Inflammatory macrophage treated with lipopolysaccharide for 1 hour (primary cell): ENCODE measurements at regions not wholly inside any gene's neighbourhood (a gene's known extent, or its start where the extent isn't known, plus 50 kb on each side); places are given as distances from the start of the nearest gene placed in this dataset.

ENCODE experiments used
- DNase-seq, 2 donors: peaks; one replicate each; pipeline ENCODE4 v3.0.0-alpha.2; 2020 to 2022

DNA sequence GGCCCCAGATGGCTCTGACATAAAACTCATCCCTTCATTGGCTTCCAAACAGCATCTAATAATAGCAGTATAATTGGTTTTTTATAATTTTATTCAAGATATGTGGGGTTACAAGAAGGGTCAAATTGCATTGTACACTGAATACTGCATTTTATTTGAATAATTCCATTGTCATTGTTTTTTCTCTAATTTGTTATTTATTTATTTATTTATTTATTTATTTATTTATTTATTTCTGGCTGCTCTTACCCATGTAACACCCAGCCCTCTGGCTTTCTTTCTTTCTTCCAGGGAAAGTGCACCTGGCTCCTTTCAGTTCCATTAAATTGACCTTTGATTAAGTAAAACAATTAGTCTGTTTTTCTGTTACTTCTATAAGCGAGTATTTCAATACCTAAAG, 210.1 kb downstream of the CDH9 start:
- no peak for DNase-seq

GRCh38 chr5:26813235-26813634, 225.2 kb downstream of the CDH9 start:
- no peak for DNase-seq

DNA sequence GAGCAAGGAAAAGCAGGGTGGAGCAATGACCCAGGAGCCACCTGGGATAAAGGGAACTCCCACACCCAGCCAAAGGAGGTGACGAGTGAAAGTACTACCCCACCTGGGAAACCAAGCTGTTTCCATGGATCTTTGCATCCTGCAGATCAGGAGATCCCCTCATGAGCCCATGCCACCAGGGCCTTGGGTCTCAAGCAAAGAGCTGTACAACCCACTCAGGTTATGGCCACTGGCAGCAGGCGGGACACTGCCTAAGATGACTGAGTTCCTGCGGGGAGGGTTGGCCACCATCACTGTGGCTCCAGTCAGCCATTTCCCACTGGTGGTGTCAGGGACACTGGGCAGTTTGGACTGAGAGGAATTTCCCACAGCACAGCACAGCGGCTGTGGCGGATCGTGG, 225.7 kb downstream of the CDH9 start:
- DNase-seq, result no peak

DNA sequence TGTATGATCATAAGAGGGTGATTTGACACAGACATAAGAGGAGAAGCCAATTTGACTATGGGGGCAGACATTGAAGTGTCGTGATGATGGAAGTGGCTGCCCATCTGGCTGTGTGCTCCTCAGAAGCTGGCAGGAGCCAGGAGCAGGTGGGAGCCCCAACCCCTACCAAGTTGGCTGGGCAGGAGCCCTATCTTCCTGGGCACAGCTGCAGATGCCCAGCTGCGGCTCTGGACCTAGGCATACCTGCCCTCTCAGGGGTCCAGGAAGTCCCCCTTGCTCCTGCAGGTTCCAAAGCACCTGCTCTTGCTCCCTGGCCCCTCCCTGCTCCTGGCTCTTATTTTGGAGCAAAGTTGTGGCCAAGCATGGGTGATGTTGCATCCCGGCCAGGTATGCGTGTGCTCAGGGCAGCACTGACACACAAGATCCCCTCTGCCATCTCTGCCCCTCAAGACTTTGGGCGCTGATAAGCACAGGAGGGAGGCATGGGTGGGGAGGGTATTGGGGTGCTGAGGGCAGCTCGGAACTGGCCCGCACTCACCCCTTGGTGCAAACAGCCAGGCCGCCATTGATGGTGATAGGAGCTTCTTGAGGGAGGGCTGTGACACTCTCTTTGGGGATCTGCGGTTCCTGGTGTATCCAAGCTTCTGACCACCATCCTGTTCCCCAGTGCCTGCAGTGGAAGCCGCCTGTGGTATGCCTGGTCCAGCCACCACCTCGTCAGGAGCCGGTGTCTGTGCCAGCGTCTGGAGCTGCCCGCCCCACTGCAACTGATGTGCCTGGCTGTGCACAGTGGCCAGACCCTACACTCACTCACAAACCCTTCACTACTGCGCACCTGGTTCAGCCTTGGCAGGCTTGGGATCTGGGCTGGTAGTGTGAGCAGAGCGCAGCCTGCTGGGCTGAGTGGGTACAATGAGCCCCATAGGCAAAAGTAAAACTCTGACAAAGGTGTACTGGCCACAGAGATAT, 230.9 kb downstream of the CDH9 start:
- no peak for DNase-seq

GRCh38 chr5:26805076-26805475, 233.3 kb downstream of the CDH9 start:
- no peak for DNase-seq

DNA sequence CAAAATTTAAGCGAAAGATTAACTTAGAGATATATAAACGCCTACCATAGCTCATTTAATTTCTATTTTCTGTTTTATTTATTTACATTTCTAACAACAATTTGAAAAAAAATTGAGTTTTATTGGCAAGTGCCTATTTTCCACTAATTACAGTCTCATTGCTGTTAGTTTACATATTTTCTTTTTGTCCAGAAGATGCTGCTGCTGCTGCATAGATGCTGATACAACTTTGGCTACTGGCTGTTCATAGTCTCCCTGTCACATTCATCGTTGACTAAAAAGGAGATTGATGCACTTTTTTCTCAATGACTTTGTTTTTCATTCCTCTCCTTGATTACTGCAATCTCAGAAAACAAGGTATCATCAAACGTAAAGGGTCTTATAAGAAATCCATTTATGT, 235.4 kb downstream of the CDH9 start:
- no peak for DNase-seq

- DNase-seq, result no peak
These were observed 247.0 kb downstream of the CDH9 start for GRCh38 chr5:26791433-26791832.

- no peak for DNase-seq
These were observed 247.4 kb downstream of the CDH9 start for GRCh38 chr5:26791021-26791420.

DNA sequence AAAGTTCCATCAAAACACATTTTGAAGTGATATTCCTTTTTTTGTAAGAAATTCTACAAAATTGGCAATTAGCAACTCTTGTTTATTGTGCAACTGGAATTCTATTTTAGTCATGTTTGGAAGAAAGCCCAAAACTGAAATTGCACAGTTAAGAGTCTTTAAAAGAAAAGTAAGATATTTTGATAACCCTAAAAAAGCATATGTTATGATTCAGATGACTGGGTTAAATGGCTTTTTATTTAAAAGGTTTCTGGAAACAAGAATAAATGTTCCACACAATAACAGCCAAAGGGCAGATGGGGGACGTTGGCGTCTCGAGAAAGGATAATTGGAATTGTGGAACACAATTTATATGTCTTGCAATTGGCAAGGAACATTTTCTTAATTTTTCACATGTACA, 275.2 kb downstream of the CDH9 start:
- no peak for DNase-seq

- DNase-seq, result no peak
These were observed 276.9 kb downstream of the CDH9 start for GRCh38 chr5:26761446-26761845.

GRCh38 chr5:26761045-26761444, 277.3 kb downstream of the CDH9 start:
- DNase-seq, result no peak

GRCh38 chr5:26757941-26758340, 280.4 kb downstream of the CDH9 start:
- peak; percentile 25 to 47 for DNase-seq

DNA sequence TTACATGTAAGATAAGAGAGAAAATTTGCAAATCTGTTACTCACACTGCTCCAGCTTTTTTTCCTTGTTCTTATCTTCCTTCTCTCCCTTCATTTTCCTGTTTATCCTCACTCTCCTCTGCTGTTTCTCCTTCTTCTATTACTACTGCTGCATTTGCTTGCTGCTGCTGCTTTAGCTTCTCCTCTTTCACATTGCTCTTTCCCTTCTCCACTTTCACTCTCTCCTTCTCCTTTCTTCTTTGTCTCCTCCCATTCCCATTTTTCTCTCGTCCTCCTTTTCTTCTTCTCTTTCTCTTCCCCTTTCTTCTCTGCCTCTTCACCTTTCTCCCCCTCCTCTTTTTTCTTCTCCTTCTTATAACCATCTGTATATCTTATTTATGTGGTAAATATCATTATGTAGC, 288.6 kb downstream of the CDH9 start:
- DNase-seq, result no peak

DNA sequence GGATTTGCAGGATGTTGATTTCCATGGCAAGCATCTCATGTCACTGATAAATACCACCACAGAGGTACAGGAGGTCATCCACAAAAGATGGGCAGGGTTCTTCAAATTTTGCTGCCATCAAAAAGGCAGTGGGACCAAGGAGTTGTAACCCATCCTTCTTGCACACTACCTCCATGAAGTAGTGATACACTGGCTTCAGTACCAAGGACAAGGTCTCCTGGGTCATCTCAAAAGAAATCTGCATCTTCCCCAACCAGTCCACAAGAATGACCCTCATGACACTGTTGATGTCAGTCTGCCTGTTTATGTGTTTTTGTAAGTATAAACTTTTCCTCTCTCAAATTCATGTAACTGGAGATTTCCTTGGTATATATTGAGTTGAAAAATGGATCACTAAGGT, 298.2 kb downstream of the CDH9 start:
- DNase-seq, result no peak

- DNase-seq, result no peak
These were observed 300.8 kb downstream of the CDH9 start for GRCh38 chr5:26737348-26738265.

DNA sequence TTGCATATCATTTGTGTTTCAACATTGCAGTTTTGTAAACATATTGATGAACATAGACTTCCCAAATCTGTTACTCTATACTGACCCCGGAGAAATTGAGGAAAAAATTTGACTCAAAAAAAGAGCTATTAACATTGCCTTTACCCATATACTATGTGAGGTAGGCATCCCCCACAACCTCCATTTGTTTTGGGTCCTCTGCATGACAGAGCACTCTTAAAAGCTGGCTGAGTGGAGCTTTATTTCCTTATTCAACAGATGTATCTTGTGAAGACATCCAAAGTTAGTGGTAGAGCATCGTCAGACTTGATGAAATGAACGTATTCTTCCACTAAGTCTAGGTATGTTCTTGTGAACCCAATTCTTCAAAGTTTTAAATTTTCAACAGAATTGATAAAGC, 310.5 kb downstream of the CDH9 start:
- DNase-seq, result no peak

GRCh38 chr5:26719803-26720202, 318.6 kb downstream of the CDH9 start:
- no peak for DNase-seq

DNA sequence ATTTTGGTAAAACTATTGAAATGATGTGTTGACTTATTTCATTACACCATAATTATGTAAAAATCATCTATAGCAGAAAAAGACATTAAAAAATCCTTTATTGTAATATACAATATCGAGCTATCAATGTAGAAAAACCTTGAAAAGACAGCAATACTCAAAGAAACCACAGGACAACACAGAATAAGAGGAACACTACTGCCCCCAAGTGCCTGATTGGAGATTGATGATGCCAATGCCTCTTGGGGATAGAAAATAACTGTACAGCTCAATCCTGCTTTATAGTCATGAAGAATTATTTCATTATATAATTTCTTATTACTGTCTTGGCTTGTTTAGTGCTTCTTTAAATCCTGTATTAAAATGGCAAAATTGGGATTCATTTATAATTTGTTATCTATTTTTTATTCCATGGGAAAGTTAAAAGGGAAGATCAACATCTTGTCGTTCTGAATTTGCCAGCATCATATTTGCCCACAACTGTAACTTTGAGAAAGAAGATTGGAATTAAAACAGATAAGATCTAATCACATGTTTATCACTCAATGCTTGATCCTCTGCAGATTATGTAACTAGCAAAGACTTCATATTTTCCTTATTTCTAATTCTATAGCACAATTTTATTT, 337.5 kb downstream of the CDH9 start:
- DNase-seq, result peak; percentile 2 to 28

GRCh38 chr5:26692952-26693351, 345.4 kb downstream of the CDH9 start:
- DNase-seq, result no peak

DNA sequence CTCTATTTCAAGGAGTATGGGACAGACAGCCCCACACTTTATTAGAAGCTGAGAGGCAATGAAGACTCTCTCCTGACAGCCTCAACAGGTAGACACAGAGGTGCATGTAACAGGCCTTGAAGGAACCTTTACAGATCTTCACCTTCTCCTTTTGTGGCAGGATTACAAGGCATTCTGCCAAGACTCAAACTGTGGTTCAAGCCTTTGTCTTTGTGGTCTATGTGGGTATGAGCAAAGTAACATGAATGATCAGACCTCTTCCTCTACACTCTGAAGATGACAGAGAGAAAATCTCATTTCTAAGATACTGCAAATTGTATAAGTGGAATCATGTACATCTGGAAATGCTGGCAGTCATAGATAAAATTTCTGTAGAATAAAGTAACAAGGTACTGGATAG, 346.9 kb downstream of the CDH9 start:
- no peak for DNase-seq

- no peak for DNase-seq
These were observed 347.9 kb downstream of the CDH9 start for GRCh38 chr5:26690511-26690910.

DNA sequence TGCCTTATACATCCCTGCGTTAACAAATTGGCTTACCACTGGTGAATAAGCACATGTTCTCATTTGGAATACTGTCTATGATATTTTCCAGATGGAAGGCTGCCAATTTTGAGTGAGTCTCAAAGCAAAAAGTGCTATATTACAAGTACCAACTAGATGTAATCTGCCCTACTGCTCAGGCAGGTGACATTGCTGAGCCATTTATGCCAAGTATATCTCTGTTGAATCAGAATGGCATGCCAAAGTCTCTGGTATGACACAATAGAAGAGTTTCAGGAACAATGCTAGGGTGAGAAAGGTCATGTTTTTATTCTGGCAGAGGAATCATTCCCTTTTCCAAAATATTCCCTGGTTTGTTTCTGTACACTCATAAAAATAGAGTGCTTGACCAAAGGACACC, 356.5 kb downstream of the CDH9 start:
- DNase-seq, result no peak

DNA sequence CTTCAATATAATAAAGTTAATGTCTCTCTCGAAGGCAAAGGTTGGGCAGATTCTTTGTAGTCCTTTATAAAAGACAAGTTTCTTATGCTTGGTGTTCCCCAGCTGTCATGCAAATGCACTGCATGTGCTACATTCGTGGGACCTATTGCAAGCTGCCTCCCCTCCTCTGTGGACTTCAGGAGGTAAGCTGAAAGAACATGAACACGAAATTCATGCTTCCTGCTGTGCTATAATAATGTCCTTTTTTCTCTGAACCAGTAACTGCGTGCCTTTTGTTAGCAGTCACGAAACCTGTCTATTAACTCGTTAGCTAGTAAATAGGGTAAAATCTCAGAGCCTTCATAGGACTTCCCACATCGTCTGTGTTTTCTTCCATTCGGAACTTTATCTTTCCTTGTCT, 363.5 kb downstream of the CDH9 start:
- DNase-seq, result no peak
